ENCODE measurements at regions not wholly inside any gene's neighbourhood (a gene's known extent, or its start where the extent isn't known, plus 50 kb on each side); places are given as distances from the start of the nearest gene placed in this dataset.
"Not testable (repeated sequence)": the region's sequence is repeated elsewhere in the genome, so short reads cannot be mapped to it uniquely, and the experiment has no call there.

- Histone ChIP-seq H3K4me3 (ENCODE audit: low read depth, low read length) (no peak overlapping the region), H3K27me3 (ENCODE audit: control insufficient read depth, insufficient read depth, low read length) (no peaks in the 10 kb centered on the region), H3K9me3 (ENCODE audit: control insufficient read depth, low read length) (no peaks in the 10 kb centered on the region), H2AFZ (no peak overlapping the region), H3K4me2 (ENCODE audit: low read length) (no peak overlapping the region), H3K9ac (no peak overlapping the region), H3K27ac (no peak overlapping the region), H3K4me1 (no peaks in the 10 kb centered on the region), H3K79me2 (no peaks in the 10 kb centered on the region), H3K36me3 (ENCODE audit: control insufficient read depth, insufficient read depth, low read length) (no peaks in the 10 kb centered on the region)
- TF ChIP-seq, protein P1, sequence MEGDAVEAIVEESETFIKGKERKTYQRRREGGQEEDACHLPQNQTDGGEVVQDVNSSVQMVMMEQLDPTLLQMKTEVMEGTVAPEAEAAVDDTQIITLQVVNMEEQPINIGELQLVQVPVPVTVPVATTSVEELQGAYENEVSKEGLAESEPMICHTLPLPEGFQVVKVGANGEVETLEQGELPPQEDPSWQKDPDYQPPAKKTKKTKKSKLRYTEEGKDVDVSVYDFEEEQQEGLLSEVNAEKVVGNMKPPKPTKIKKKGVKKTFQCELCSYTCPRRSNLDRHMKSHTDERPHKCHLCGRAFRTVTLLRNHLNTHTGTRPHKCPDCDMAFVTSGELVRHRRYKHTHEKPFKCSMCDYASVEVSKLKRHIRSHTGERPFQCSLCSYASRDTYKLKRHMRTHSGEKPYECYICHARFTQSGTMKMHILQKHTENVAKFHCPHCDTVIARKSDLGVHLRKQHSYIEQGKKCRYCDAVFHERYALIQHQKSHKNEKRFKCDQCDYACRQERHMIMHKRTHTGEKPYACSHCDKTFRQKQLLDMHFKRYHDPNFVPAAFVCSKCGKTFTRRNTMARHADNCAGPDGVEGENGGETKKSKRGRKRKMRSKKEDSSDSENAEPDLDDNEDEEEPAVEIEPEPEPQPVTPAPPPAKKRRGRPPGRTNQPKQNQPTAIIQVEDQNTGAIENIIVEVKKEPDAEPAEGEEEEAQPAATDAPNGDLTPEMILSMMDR (IDR thresholded peaks at IDR 0.05): no peak
Measured at GRCh38 chr22:22364207-22364606, 119.6 kb downstream of the VPREB1 start.

- TF ChIP-seq, protein P1 (IDR thresholded peaks at IDR 0.05): no peak
- H3K27me3 ChIP-seq (ENCODE audit: control insufficient read depth, insufficient read depth, low read length): no peaks in the 10 kb centered on the region
- no peaks in the 10 kb centered on the region for H3K36me3 ChIP-seq (ENCODE audit: control insufficient read depth, insufficient read depth, low read length)
- H3K79me2 ChIP-seq: no peaks in the 10 kb centered on the region
- no peak overlapping the region for H3K27ac ChIP-seq
- no peak overlapping the region for H3K9ac ChIP-seq
- no peaks in the 10 kb centered on the region for H3K9me3 ChIP-seq (ENCODE audit: control insufficient read depth, low read length)
- no peaks in the 10 kb centered on the region for H3K4me1 ChIP-seq
- H2AFZ ChIP-seq: no peak overlapping the region
- H3K4me2 ChIP-seq (ENCODE audit: low read length): no peak overlapping the region
- no peak overlapping the region for H3K4me3 ChIP-seq (ENCODE audit: low read depth, low read length)
Measured at GRCh38 chr22:22366537-22366936, 122.0 kb downstream of the VPREB1 start.

GRCh38 chr22:22368516-22368915 is 123.9 kb downstream of the VPREB1 start:
- no peak overlapping the region for H3K27ac ChIP-seq
- no peak overlapping the region for H3K4me3 ChIP-seq (ENCODE audit: low read depth, low read length)
- no peak overlapping the region for H2AFZ ChIP-seq
- H3K4me1 ChIP-seq: no peaks in the 10 kb centered on the region
- H3K27me3 ChIP-seq (ENCODE audit: control insufficient read depth, insufficient read depth, low read length): no peaks in the 10 kb centered on the region
- TF ChIP-seq, protein P1 (IDR thresholded peaks at IDR 0.05): no peak
- H3K4me2 ChIP-seq (ENCODE audit: low read length): no peak overlapping the region
- no peak overlapping the region for H3K9ac ChIP-seq
- no peaks in the 10 kb centered on the region for H3K36me3 ChIP-seq (ENCODE audit: control insufficient read depth, insufficient read depth, low read length)
- H3K9me3 ChIP-seq (ENCODE audit: control insufficient read depth, low read length): no peaks in the 10 kb centered on the region
- no peaks in the 10 kb centered on the region for H3K79me2 ChIP-seq

GRCh38 chr22:22369219-22369963 is 124.8 kb downstream of the VPREB1 start:
- H3K27me3 ChIP-seq (ENCODE audit: control insufficient read depth, insufficient read depth, low read length); H3K27ac ChIP-seq; H3K4me1 ChIP-seq; H3K9ac ChIP-seq; H3K79me2 ChIP-seq; H3K9me3 ChIP-seq (ENCODE audit: control insufficient read depth, low read length); H3K36me3 ChIP-seq (ENCODE audit: control insufficient read depth, insufficient read depth, low read length); H2AFZ ChIP-seq; H3K4me2 ChIP-seq (ENCODE audit: low read length); H3K4me3 ChIP-seq (ENCODE audit: low read depth, low read length): not testable (repeated sequence)

- Histone ChIP-seq H3K9ac (no peak overlapping the region), H3K9me3 (ENCODE audit: control insufficient read depth, low read length) (no peaks in the 10 kb centered on the region), H3K4me1 (no peaks in the 10 kb centered on the region), H3K27me3 (ENCODE audit: control insufficient read depth, insufficient read depth, low read length) (no peaks in the 10 kb centered on the region), H3K36me3 (ENCODE audit: control insufficient read depth, insufficient read depth, low read length) (no peaks in the 10 kb centered on the region), H3K4me2 (ENCODE audit: low read length) (no peak overlapping the region), H2AFZ (no peak overlapping the region), H3K4me3 (ENCODE audit: low read depth, low read length) (no peak overlapping the region), H3K27ac (no peak overlapping the region), H3K79me2 (no peaks in the 10 kb centered on the region)
- TF ChIP-seq, protein P1 (IDR thresholded peaks at IDR 0.05): no peak
Measured at GRCh38 chr22:22369964-22370270, 125.3 kb downstream of the VPREB1 start.

All from parathyroid adenoma (tissue), 2 donors.